ENCODE measurements at regions not wholly inside any gene's neighbourhood (a gene's known extent, or its start where the extent isn't known, plus 50 kb on each side); places are given as distances from the start of the nearest gene placed in this dataset.

DNA sequence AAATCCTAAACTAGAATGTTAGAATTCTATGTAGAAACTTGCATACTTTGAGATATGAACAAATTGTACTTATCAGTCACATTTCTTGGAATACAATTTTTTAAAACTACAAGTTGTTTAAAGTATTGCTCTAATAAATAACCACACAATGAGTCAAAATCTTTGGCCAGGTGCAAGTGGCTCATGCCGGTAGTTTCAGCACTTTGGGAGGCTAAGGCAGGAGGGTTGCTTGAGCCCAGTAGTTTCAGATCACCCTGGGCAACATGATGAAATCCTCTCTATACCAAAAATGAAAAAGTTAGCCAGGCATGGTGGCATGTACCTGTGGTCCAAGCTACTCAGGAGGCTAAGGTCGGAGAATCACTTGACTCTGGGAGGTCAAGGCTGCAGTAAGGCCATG lies 257.8 kb downstream of the COX7C start:
- DNase-seq (ENCODE audit: low read depth, low spot score) (no peak), FAIRE-seq (no peak)
- CTCF ChIA-PET, result no interaction called here
- Histone ChIP-seq H3K4me3 (replicated peaks in 1 of 3; ENCODE audit: insufficient read depth in 1 of 3, low read depth in 1 of 3, low read length in 3 of 3) (no peak overlapping the region), H4K20me1 (replicated peaks; ENCODE audit: control insufficient read depth, extremely low read depth, insufficient read depth, low read length) (no peaks in the 10 kb centered on the region), H3K9me3 (replicated peaks; ENCODE audit: control insufficient read depth, insufficient read depth, low read length) (no peaks in the 10 kb centered on the region), H3K36me3 (ENCODE audit: control insufficient read depth in 2 of 2, extremely low read depth in 1 of 2, insufficient read depth in 2 of 2, low read length in 2 of 2) (no peaks in the 10 kb centered on the region), H3K4me2 (ENCODE audit: insufficient read depth, low read length) (no peak overlapping the region), H3K27me3 (ENCODE audit: control insufficient read depth in 2 of 2, insufficient read depth in 2 of 2, low read length in 2 of 2) (no peaks in the 10 kb centered on the region), H3K9me1 (replicated peaks; ENCODE audit: control insufficient read depth, extremely low read depth, insufficient read depth, low read length) (no peaks in the 10 kb centered on the region), H3K4me1 (ENCODE audit: control insufficient read depth, extremely low read depth, insufficient read depth, low read length) (no peaks in the 10 kb centered on the region), H3K79me2 (ENCODE audit: control insufficient read depth, insufficient read depth, low read length) (no peaks in the 10 kb centered on the region), H3K27ac (ENCODE audit: insufficient read depth, low read depth, low read length) (no peak overlapping the region), H2AFZ (ENCODE audit: low read depth, low read length) (no peak overlapping the region), H3K9ac (replicated peaks; ENCODE audit: extremely low read depth, insufficient read depth, low read length) (no peak overlapping the region)
- TF ChIP-seq GATA2 (IDR thresholded peaks at IDR 0.05; ENCODE audit: insufficient read depth, insufficient read length, low read depth, low read length), result no peak
- TF ChIP-seq FOS (IDR thresholded peaks at IDR 0.05; ENCODE audit: borderline replicate concordance, insufficient read depth, low read length), result no peak
- no peak for TF ChIP-seq MYC (IDR thresholded peaks at IDR 0.05; ENCODE audit: low read depth, low read length)
- TF ChIP-seq POLR2AphosphoS5 (IDR thresholded peaks at IDR 0.05; ENCODE audit: insufficient read depth, low read depth, low read length), result no peak
- TF ChIP-seq EZH2 (IDR thresholded peaks at IDR 0.05; ENCODE audit: borderline replicate concordance, low read depth, low read length, severe bottlenecking), result no peak
- TF ChIP-seq, protein P1, sequence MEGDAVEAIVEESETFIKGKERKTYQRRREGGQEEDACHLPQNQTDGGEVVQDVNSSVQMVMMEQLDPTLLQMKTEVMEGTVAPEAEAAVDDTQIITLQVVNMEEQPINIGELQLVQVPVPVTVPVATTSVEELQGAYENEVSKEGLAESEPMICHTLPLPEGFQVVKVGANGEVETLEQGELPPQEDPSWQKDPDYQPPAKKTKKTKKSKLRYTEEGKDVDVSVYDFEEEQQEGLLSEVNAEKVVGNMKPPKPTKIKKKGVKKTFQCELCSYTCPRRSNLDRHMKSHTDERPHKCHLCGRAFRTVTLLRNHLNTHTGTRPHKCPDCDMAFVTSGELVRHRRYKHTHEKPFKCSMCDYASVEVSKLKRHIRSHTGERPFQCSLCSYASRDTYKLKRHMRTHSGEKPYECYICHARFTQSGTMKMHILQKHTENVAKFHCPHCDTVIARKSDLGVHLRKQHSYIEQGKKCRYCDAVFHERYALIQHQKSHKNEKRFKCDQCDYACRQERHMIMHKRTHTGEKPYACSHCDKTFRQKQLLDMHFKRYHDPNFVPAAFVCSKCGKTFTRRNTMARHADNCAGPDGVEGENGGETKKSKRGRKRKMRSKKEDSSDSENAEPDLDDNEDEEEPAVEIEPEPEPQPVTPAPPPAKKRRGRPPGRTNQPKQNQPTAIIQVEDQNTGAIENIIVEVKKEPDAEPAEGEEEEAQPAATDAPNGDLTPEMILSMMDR (IDR thresholded peaks at IDR 0.05; ENCODE audit: extremely low read depth in 1 of 2, insufficient read depth in 1 of 2, low read depth in 1 of 2, low read length in 2 of 2), result no peak
- TF ChIP-seq, protein P2, sequence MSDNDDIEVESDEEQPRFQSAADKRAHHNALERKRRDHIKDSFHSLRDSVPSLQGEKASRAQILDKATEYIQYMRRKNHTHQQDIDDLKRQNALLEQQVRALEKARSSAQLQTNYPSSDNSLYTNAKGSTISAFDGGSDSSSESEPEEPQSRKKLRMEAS (IDR thresholded peaks at IDR 0.05; ENCODE audit: insufficient read depth, insufficient read length), result no peak
- no peak for TF ChIP-seq POLR2A (IDR thresholded peaks at IDR 0.05; ENCODE audit: low read depth, low read length)
- TF ChIP-seq JUN (IDR thresholded peaks at IDR 0.05; ENCODE audit: borderline replicate concordance, insufficient read depth, insufficient read length, low read depth), result no peak
- POLR2A ChIA-PET, result no interaction called here
- dilution Hi-C loops (cut with MboI; ENCODE audit: extremely low pct_ligation_motif_present, low sequenced_read_pairs), result no loop called here
- intact Hi-C loops (cut with micrococcal nuclease), result no loop called here
- BruUV-seq (replicated peaks), result no TSS peak
